MCF 10A (cell line): ENCODE measurements at regions not wholly inside any gene's neighbourhood (a gene's known extent, or its start where the extent isn't known, plus 50 kb on each side); places are given as distances from the start of the nearest gene placed in this dataset.

Experiments used
- BruUV-seq: library from RNA; stranded (reverse); fragments of 400-500 nt; replicated peaks from 2 replicates; lab custom pipeline; 2021; lab: Mats Ljungman, UMichigan
- CTCF ChIA-PET: fragments of 300-600 bp; sonication (Branson Sonifier 250); formaldehyde crosslinking; extraction: SDS; loops from one replicate; lab custom pipeline; 2021; ENCODE audit warnings: antibody characterized with exemption, inconsistent platforms; lab: Yijun Ruan, JAX
- POLR2A ChIA-PET: fragments of 300-600, 350-650 bp; sonication (Branson Sonifier 250); formaldehyde crosslinking; extraction: SDS; loops from one replicate; lab custom pipeline; 2020; ENCODE audit warnings: antibody characterized with exemption, inconsistent platforms; lab: Yijun Ruan, JAX
- DNase-seq: peaks from one replicate; pipeline ENCODE4 v3.0.0-alpha.2; 2018; ENCODE audit not compliant: unreplicated experiment
- H3K27ac Mint-ChIP-seq: one replicate; pipeline ENCODE4 v1.8.0; 2022; ENCODE audit warnings: mild to moderate bottlenecking, low read depth, mixed read lengths; ENCODE audit not compliant: unreplicated experiment
- H3K27me3 Mint-ChIP-seq: one replicate; pipeline ENCODE4 v1.8.0; 2022; ENCODE audit warnings: mixed read lengths; ENCODE audit not compliant: insufficient read depth, unreplicated experiment
- H3K36me3 Mint-ChIP-seq: one replicate; pipeline ENCODE4 v1.8.0; 2022; ENCODE audit warnings: mild to moderate bottlenecking, moderate library complexity, mixed read lengths; ENCODE audit not compliant: insufficient read depth, unreplicated experiment
- H3K4me1 Mint-ChIP-seq: one replicate; pipeline ENCODE4 v1.8.0; 2022; ENCODE audit warnings: mixed read lengths; ENCODE audit not compliant: insufficient read depth, unreplicated experiment
- H3K4me3 Mint-ChIP-seq: one replicate; pipeline ENCODE4 v1.8.0; 2022; ENCODE audit warnings: mild to moderate bottlenecking, moderate library complexity, mixed read lengths; ENCODE audit not compliant: unreplicated experiment
- H3K9me3 Mint-ChIP-seq: one replicate; pipeline ENCODE4 v1.8.0; 2022; ENCODE audit warnings: mixed read lengths; ENCODE audit not compliant: unreplicated experiment
- intact Hi-C: fragments of 100-400 bp; cut with micrococcal nuclease; formaldehyde crosslinking; loops from 2 replicates; pipeline ENCODE4 v1.14.1; 2022
- TF ChIP-seq, protein P1 (sequence below): fragments of 200-600 bp; IDR thresholded peaks from one replicate; pipeline ENCODE4 v1.8.0; 2022; ENCODE audit warnings: antibody characterized with exemption, mild to moderate bottlenecking; ENCODE audit not compliant: unreplicated experiment

DNA sequence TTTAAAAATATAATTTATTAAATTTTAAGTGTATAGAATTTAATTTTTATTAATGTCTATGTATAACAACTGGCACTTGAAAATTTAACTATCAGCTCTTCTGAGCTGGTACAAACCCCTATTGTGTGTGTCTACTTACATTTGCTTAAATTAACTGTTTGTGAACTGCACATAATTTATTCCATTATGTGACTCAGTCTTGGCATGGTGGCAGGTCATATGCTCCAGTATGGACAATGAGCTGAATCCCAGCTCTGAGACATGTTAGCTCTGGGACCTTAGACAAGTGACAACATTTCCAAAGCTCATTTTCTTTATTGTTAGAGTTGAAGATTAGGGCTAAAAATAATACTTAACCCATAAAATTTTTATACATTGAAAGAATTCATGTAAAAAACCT is 526.1 kb upstream of the MARCKS start:
- H3K4me1 Mint-ChIP-seq: no peaks in the 10 kb centered on the region
- ChIA-PET CTCF (interaction anchor here (0.5 to 0.6 kb wide), 2 partner anchors 333 to 577 kb away, joined by 3 read pairs; no protein-coding TSS in a partner anchor), POLR2A (no interaction called here)
- no peak overlapping the region for H3K27ac Mint-ChIP-seq
- no peaks in the 10 kb centered on the region for H3K36me3 Mint-ChIP-seq
- H3K9me3 Mint-ChIP-seq: no peaks in the 10 kb centered on the region
- BruUV-seq: no TSS peak
- no peak for DNase-seq
- intact Hi-C loops: no loop called here
- TF ChIP-seq, protein P1, sequence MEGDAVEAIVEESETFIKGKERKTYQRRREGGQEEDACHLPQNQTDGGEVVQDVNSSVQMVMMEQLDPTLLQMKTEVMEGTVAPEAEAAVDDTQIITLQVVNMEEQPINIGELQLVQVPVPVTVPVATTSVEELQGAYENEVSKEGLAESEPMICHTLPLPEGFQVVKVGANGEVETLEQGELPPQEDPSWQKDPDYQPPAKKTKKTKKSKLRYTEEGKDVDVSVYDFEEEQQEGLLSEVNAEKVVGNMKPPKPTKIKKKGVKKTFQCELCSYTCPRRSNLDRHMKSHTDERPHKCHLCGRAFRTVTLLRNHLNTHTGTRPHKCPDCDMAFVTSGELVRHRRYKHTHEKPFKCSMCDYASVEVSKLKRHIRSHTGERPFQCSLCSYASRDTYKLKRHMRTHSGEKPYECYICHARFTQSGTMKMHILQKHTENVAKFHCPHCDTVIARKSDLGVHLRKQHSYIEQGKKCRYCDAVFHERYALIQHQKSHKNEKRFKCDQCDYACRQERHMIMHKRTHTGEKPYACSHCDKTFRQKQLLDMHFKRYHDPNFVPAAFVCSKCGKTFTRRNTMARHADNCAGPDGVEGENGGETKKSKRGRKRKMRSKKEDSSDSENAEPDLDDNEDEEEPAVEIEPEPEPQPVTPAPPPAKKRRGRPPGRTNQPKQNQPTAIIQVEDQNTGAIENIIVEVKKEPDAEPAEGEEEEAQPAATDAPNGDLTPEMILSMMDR: no peak
- no peak overlapping the region for H3K4me3 Mint-ChIP-seq
- H3K27me3 Mint-ChIP-seq: no peaks in the 10 kb centered on the region

DNA sequence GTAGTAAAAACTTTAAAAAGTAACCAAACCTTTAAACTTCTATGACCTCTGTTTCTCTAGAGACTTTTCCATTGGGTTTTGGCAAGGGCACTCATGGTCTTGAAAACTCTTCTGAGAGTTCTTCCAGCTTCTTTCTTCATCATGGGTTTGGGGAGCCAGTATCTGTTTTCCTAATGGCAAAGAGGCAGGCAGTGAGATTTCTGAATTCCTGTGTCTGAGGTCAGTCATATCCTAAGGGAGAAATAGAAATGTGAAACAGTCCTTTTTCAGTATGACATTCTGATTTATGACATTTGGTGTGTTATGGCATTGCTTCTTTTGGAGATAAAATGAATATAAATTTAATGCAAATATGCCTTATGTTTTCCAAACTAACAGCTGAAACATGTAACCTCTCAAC is 518.5 kb upstream of the MARCKS start:
- H3K27ac Mint-ChIP-seq: no peak overlapping the region
- DNase-seq: no peak
- intact Hi-C loops: no loop called here
- no peaks in the 10 kb centered on the region for H3K27me3 Mint-ChIP-seq
- POLR2A ChIA-PET: no interaction called here
- no peaks in the 10 kb centered on the region for H3K9me3 Mint-ChIP-seq
- CTCF ChIA-PET: interaction anchor here (1.1 kb wide), 1 partner anchor 32 kb away, joined by 5 read pairs; no protein-coding TSS in a partner anchor
- no peak overlapping the region for H3K4me3 Mint-ChIP-seq
- TF ChIP-seq, protein P1: no peak
- no peaks in the 10 kb centered on the region for H3K4me1 Mint-ChIP-seq
- no peaks in the 10 kb centered on the region for H3K36me3 Mint-ChIP-seq
- BruUV-seq: no TSS peak

DNA sequence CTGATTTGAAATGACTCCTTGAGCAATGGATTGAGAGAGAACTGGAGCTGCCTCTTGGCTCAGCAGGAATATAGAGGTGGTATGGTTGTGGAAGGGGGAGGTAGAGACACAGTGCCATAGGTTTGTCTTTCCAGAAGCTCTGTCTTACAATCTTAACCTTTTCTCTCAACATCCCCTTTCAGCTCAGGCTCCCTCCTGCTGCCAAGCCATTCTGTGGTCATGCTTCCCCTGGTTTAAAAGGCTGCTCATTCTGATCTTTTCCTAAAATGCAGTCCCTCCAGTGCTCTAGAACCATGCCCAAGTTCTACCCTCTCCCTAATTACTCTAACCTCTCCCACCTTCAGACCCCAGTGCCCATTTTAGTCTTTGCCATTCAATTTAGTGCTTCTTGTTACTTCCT is 517.9 kb upstream of the MARCKS start:
- TF ChIP-seq, protein P1: no peak
- H3K4me3 Mint-ChIP-seq: no peak overlapping the region
- no TSS peak for BruUV-seq
- DNase-seq: no peak
- no peak overlapping the region for H3K27ac Mint-ChIP-seq
- no peaks in the 10 kb centered on the region for H3K9me3 Mint-ChIP-seq
- peaks cover 2% of the 10 kb centered on the region for H3K4me1 Mint-ChIP-seq
- ChIA-PET CTCF (interaction anchor here (1.1 kb wide), 1 partner anchor 33 kb away, joined by 5 read pairs; no protein-coding TSS in a partner anchor), POLR2A (interaction anchor here (0.6 kb wide), 1 partner anchor 10 kb away, joined by 3 read pairs; no protein-coding TSS in a partner anchor)
- no peaks in the 10 kb centered on the region for H3K36me3 Mint-ChIP-seq
- intact Hi-C loops: no loop called here
- H3K27me3 Mint-ChIP-seq: no peaks in the 10 kb centered on the region

DNA sequence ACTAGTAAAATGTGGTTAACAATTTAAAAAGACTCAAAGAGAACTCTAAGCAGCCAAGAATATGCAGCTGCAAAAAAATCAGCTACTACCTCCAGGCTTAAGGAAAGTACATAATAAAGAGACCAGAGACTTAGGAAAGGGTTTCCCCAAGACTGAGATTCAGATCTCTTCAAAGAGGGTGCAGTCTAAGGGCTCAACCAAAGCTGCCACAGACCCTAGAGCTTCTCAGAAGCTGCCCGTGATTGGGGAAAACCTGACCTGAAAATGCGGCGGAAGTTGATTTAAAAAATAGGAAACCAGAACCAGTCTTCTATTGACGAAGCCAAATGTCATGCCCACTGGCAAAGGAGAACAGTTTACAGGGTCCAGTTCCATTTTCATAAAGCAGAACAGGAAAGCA is 516.8 kb upstream of the MARCKS start:
- no peak overlapping the region for H3K4me3 Mint-ChIP-seq
- no peak for DNase-seq
- BruUV-seq: no TSS peak
- TF ChIP-seq, protein P1: no peak
- H3K9me3 Mint-ChIP-seq: no peaks in the 10 kb centered on the region
- H3K27me3 Mint-ChIP-seq: no peaks in the 10 kb centered on the region
- intact Hi-C loops: no loop called here
- H3K27ac Mint-ChIP-seq: no peak overlapping the region
- H3K36me3 Mint-ChIP-seq: no peaks in the 10 kb centered on the region
- H3K4me1 Mint-ChIP-seq: peaks cover 4% of the 10 kb centered on the region
- ChIA-PET POLR2A (no interaction called here), CTCF (no interaction called here)
